Activated T-cell treated with anti-CD3 and anti-CD28 coated beads, Interleukin-2, amount 50 U/mL, for 4 hours (primary cell): ENCODE measurements at regions not wholly inside any gene's neighbourhood (a gene's known extent, or its start where the extent isn't known, plus 50 kb on each side); places are given as distances from the start of the nearest gene placed in this dataset.

Source experiments
- ATAC-seq, 2 donors: fragments of 200-7000 bp; cut with Tn5 transposase; one replicate each; pipeline ENCODE4 v1.10.0; 2021
- DNase-seq: peaks from one replicate; pipeline ENCODE4 v3.0.0-alpha.2; 2020
- H3K27me3 Mint-ChIP-seq: one replicate; pipeline ENCODE4 v1.8.0; 2021; ENCODE audit warnings: low read depth, mixed read lengths
- H3K36me3 Mint-ChIP-seq: one replicate; pipeline ENCODE4 v1.8.0; 2022; ENCODE audit warnings: mixed read lengths; ENCODE audit not compliant: insufficient read depth
- H3K4me1 Mint-ChIP-seq: one replicate; pipeline ENCODE4 v1.8.0; 2021; ENCODE audit warnings: low read depth, mixed read lengths
- H3K4me3 Mint-ChIP-seq: one replicate; pipeline ENCODE4 v1.8.0; 2021; ENCODE audit warnings: mild to moderate bottlenecking, moderate library complexity, mixed read lengths
- H3K9me3 Mint-ChIP-seq: one replicate; pipeline ENCODE4 v1.8.0; 2021; ENCODE audit warnings: mixed read lengths

DNA sequence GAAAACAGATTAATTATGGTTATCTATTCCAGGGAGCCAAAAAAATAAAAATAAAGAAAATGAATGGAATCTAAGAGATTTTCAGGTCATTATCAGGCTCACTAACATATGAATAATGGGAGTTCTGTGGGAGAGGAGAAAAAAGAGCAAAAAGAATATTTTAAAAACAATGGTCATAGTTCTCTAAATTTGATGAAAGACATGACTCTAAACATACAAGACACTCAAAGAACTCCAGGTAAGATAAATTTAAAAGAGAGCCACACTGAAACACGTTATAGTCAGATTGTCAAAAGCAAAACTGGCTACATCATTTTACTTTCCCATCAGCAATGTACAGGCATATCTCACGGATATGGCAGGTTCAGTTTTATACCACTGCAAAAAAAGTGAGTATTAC, 520.0 kb downstream of the ANKRD50 start:
- ATAC-seq (no peak), DNase-seq (no peak)
- no peaks in the 10 kb centered on the region for H3K27me3 Mint-ChIP-seq
- H3K36me3 Mint-ChIP-seq = no peaks in the 10 kb centered on the region
- peaks cover 22% of the 10 kb centered on the region for H3K9me3 Mint-ChIP-seq
- H3K4me1 Mint-ChIP-seq = no peaks in the 10 kb centered on the region
- H3K4me3 Mint-ChIP-seq = no peak overlapping the region

GRCh38 chr4:124199185-124199584, 513.3 kb downstream of the ANKRD50 start:
- H3K36me3 Mint-ChIP-seq = no peaks in the 10 kb centered on the region
- ATAC-seq = no peak
- no peak for DNase-seq
- peaks cover 5% of the 10 kb centered on the region for H3K9me3 Mint-ChIP-seq
- no peaks in the 10 kb centered on the region for H3K4me1 Mint-ChIP-seq
- no peaks in the 10 kb centered on the region for H3K27me3 Mint-ChIP-seq
- no peak overlapping the region for H3K4me3 Mint-ChIP-seq

GRCh38 chr4:124199755-124200154, 512.8 kb downstream of the ANKRD50 start:
- H3K27me3 Mint-ChIP-seq = no peaks in the 10 kb centered on the region
- H3K4me3 Mint-ChIP-seq = no peak overlapping the region
- H3K4me1 Mint-ChIP-seq = no peaks in the 10 kb centered on the region
- H3K9me3 Mint-ChIP-seq = peaks cover 3% of the 10 kb centered on the region
- DNase-seq (no peak), ATAC-seq (no peak)
- H3K36me3 Mint-ChIP-seq = no peaks in the 10 kb centered on the region

DNA sequence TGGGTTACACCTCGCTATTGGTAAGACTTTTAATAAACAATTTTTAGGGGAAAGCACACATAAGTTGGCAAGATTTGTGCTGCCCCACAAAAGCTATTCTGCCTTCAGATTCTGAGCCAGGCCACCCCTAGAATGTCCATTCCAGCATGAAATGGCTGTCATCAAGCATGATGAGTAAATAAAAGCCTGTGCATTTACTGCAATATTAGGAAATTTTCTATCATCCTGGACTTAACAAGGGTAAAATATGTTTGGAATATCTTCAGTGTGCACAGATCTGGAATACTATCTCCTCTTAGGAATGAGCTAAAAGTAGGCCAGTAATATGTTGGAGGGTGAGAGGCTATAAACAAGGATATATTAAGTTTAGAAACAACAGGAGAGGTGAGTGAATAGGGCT, 510.9 kb downstream of the ANKRD50 start:
- H3K4me1 Mint-ChIP-seq = no peaks in the 10 kb centered on the region
- H3K9me3 Mint-ChIP-seq = no peaks in the 10 kb centered on the region
- H3K27me3 Mint-ChIP-seq = no peaks in the 10 kb centered on the region
- DNase-seq (no peak), ATAC-seq (no peak)
- H3K4me3 Mint-ChIP-seq = no peak overlapping the region
- H3K36me3 Mint-ChIP-seq = no peaks in the 10 kb centered on the region

GRCh38 chr4:124202099-124202498, 510.4 kb downstream of the ANKRD50 start:
- H3K9me3 Mint-ChIP-seq = no peaks in the 10 kb centered on the region
- H3K4me1 Mint-ChIP-seq = no peaks in the 10 kb centered on the region
- ATAC-seq (no peak), DNase-seq (no peak)
- H3K36me3 Mint-ChIP-seq = no peaks in the 10 kb centered on the region
- no peak overlapping the region for H3K4me3 Mint-ChIP-seq
- no peaks in the 10 kb centered on the region for H3K27me3 Mint-ChIP-seq

DNA sequence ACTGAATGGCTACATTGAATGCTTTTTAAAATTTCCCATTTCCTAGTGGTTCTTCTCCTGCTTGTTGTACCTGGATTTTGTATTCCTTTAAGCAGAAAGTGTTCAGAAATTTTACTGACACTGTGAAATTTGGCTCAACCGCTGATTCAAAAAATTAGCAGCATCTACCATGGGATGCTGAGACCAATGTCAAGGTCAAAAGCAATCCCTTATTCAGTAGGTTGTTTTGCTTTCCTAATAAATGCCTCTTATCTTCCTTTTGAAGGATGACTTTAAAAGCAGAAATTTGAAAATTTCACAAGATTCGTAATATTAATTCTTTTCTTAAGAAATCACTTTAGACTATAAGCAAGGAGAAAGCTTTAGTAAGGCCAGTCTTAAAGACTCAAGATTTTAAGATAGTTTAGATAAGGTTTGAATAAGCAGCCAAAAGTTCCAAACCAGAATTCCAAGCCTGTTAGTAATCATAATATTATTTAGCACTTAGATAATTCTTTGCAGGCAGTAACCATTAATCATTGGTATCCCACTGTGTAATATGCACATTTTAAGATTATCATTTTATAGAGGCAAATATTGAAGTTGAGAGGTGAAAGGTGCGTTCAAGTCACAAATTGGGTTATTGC, 508.8 kb downstream of the ANKRD50 start:
- H3K9me3 Mint-ChIP-seq = no peaks in the 10 kb centered on the region
- no peak for ATAC-seq

GRCh38 chr4:124206779-124207605, 505.5 kb downstream of the ANKRD50 start:
- Mint-ChIP-seq H3K4me1 (no peaks in the 10 kb centered on the region), H3K36me3 (no peaks in the 10 kb centered on the region), H3K9me3 (no peaks in the 10 kb centered on the region), H3K4me3 (no peak overlapping the region), H3K27me3 (no peaks in the 10 kb centered on the region)
- DNase-seq (no peak), ATAC-seq (no peak)

More for the DNA sequence above, 508.8 kb downstream of the ANKRD50 start:
- H3K4me3 Mint-ChIP-seq = no peak overlapping the region
- DNase-seq = no peak
- H3K4me1 Mint-ChIP-seq = no peaks in the 10 kb centered on the region
- H3K27me3 Mint-ChIP-seq = no peaks in the 10 kb centered on the region
- no peaks in the 10 kb centered on the region for H3K36me3 Mint-ChIP-seq

- no peaks in the 10 kb centered on the region for H3K4me1 Mint-ChIP-seq
- ATAC-seq = no peak
- H3K9me3 Mint-ChIP-seq = no peaks in the 10 kb centered on the region
- no peaks in the 10 kb centered on the region for H3K27me3 Mint-ChIP-seq
- H3K4me3 Mint-ChIP-seq = no peak overlapping the region
- H3K36me3 Mint-ChIP-seq = no peaks in the 10 kb centered on the region
- DNase-seq = no peak
Observed at GRCh38 chr4:124209211-124209610, 503.3 kb downstream of the ANKRD50 start.

DNA sequence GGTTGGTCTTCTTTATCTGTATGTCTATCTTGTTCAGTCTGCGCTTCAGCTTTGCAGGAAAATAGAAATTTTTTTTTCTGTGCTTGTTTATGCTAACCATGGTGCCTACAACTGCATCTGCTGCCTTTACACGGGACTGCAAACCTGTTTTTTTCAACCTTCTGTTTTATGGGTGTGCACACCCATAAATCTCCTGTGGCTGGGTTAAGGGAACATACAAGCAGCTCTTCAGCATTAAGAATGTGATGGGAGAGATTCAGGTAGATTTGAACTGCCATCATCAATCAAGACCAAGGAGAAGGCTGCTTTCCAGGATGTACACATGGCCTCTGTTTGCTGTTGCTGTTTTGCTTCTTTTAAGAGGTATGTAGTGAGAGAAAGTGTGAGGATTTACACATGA, 502.9 kb downstream of the ANKRD50 start:
- DNase-seq (no peak), ATAC-seq (no peak)
- Mint-ChIP-seq H3K36me3 (no peaks in the 10 kb centered on the region), H3K9me3 (no peaks in the 10 kb centered on the region), H3K27me3 (no peaks in the 10 kb centered on the region), H3K4me1 (no peaks in the 10 kb centered on the region), H3K4me3 (no peak overlapping the region)

DNA sequence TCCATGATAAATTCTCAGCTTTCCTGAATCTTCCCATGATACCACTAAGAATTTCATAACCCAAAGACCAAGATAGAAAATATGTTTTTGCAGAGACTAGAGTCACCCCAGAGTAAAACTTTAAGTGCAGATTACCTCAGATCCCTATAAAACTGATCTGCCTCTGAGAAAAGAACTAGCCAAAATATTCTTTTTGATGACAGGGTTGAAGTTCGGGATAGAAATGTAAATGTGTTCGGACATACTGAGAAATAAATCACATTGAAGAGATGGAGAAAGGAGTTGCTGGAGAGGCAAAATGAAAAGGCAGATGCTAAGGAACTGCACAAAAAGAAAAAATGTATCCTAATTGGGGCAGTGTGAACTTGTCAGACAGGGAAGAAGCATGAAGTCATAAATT, 501.8 kb downstream of the ANKRD50 start:
- no peaks in the 10 kb centered on the region for H3K36me3 Mint-ChIP-seq
- no peaks in the 10 kb centered on the region for H3K4me1 Mint-ChIP-seq
- DNase-seq (no peak), ATAC-seq (no peak)
- H3K4me3 Mint-ChIP-seq = no peak overlapping the region
- no peaks in the 10 kb centered on the region for H3K9me3 Mint-ChIP-seq
- peaks cover 2% of the 10 kb centered on the region for H3K27me3 Mint-ChIP-seq

DNA sequence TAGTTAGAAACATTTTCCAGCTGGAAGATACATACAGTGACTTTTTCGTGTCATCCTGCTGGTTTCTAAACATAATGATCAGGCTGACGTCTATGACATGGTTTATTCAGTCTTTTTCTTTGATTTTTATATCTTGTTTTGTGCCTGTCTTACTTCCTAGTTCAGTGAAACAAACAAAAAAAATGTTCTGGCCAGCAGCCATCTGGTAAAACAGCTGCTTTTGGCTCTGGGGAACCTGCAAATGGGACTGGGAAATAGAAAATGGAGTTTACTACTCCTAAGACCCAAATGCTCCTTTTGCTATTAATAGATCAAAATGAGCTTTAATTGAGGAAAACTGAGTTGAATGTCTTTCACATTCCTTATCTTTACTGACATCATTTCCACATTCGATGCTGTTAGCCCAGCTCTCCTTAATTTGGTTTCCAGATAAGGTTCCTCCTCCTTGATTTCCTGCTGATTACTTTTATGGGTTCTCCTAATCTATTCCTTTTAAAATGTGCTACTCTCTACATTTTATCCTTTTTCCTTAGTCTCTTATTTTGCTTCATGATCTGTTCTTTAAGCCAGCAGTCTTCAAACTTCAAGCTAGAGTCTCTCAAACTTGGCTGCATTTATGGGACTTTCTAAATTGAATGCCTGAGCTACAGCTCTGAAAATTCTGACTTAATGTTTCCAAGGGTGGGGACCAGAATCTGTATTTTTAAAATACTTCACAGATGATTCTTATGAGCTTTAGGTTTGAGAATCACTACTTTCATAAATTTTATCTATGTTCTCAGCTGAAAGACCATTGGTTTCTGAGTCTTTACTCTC, 499.5 kb downstream of the ANKRD50 start:
- Mint-ChIP-seq H3K4me3 (no peak overlapping the region), H3K27me3 (peaks cover 2% of the 10 kb centered on the region), H3K4me1 (no peaks in the 10 kb centered on the region), H3K9me3 (no peaks in the 10 kb centered on the region), H3K36me3 (no peaks in the 10 kb centered on the region)
- DNase-seq = no peak
- ATAC-seq = no peak

- no peak for ATAC-seq
- Mint-ChIP-seq H3K4me3 (no peak overlapping the region), H3K27me3 (peaks cover 2% of the 10 kb centered on the region), H3K9me3 (no peaks in the 10 kb centered on the region), H3K36me3 (no peaks in the 10 kb centered on the region), H3K4me1 (no peaks in the 10 kb centered on the region)
- no peak for DNase-seq
Observed at GRCh38 chr4:124219389-124219788, 493.1 kb downstream of the ANKRD50 start.

DNA sequence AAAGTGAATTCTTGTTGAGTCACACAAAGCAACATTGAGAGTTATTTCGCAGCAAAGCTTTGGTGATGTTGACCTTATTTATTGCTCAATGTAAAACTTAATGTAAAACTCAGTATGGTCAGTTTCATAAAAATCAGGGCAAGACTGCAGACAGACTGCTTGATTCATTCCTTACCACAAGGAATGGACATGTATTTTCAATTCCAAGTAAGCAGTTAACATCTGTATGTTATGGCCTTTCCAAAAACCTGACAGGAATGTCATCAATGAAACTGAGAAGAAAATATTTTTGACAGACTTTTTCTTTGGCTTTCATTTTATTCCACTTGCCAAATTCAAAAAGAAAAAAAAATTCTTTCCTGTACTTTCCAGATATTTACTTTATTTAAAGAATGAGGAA, 488.3 kb downstream of the ANKRD50 start:
- H3K9me3 Mint-ChIP-seq = peaks cover 12% of the 10 kb centered on the region
- ATAC-seq (no peak), DNase-seq (no peak)
- no peak overlapping the region for H3K4me3 Mint-ChIP-seq
- no peaks in the 10 kb centered on the region for H3K27me3 Mint-ChIP-seq
- H3K4me1 Mint-ChIP-seq = no peaks in the 10 kb centered on the region
- no peaks in the 10 kb centered on the region for H3K36me3 Mint-ChIP-seq

GRCh38 chr4:124227981-124228380, 484.6 kb downstream of the ANKRD50 start:
- Mint-ChIP-seq H3K27me3 (no peaks in the 10 kb centered on the region), H3K4me3 (no peak overlapping the region), H3K36me3 (no peaks in the 10 kb centered on the region), H3K4me1 (no peaks in the 10 kb centered on the region), H3K9me3 (peaks cover 12% of the 10 kb centered on the region)
- DNase-seq (no peak), ATAC-seq (no peak)
